Left ventricle myocardium inferior (tissue), 1 donor: ENCODE measurements at regions not wholly inside any gene's neighbourhood (a gene's known extent, or its start where the extent isn't known, plus 50 kb on each side); places are given as distances from the start of the nearest gene placed in this dataset.

Experiments used
- DNase-seq: peaks from one replicate; pipeline ENCODE4 v3.0.0-alpha.2; 2020
- H3K27ac ChIP-seq: fragments of 200-600 bp; replicated peaks from 2 replicates; pipeline ENCODE4 v1.8.0; 2021
- H3K27me3 ChIP-seq: fragments of 200-600 bp; 2 replicates; pipeline ENCODE4 v1.8.0; 2021; ENCODE audit warnings: low read depth
- H3K36me3 ChIP-seq: fragments of 200-600 bp; 2 replicates; pipeline ENCODE4 v1.8.0; 2021
- H3K4me1 ChIP-seq: fragments of 200-600 bp; 2 replicates; pipeline ENCODE4 v1.8.0; 2021
- H3K4me3 ChIP-seq: fragments of 200-600 bp; 2 replicates; pipeline ENCODE4 v1.8.0; 2021; ENCODE audit warnings: mild to moderate bottlenecking, moderate library complexity
- H3K9me3 ChIP-seq: fragments of 200-600 bp; replicated peaks from 2 replicates; pipeline ENCODE4 v1.8.0; 2021
- intact Hi-C: fragments of 100-400 bp; cut with micrococcal nuclease; formaldehyde crosslinking; loops from one replicate; pipeline ENCODE4 v1.11.0; 2022
- TF ChIP-seq, protein P1 (sequence below): fragments of 200-600 bp; IDR thresholded peaks from 2 replicates; pipeline ENCODE4 v1.8.0; 2021; ENCODE audit warnings: antibody characterized with exemption, mild to moderate bottlenecking, borderline replicate concordance
- donor health status: DM: no; HTN: yes; CAD: no; lungs with severe emphysema.

DNA sequence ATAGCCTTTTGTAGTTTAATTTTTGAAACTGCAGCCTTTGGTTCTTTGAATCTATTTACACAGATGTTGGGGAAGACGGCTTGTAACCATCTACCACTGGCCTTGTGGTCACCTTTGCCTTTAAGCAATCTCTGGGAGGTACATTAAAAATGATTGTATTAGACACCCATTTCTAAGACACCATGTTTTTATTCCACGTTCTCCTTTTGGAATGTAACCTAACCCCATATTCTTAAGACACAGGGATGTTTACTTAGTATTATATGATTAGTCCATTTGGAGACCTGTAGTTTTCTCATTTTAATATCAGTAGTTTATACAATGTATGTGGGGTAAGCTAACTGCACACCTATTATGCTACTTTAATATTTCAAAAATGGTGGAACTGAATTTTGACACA, 175.1 kb upstream of the PLSCR5 start:
- H3K9me3 ChIP-seq = no peaks in the 10 kb centered on the region
- intact Hi-C loops = no loop called here
- TF ChIP-seq, protein P1, sequence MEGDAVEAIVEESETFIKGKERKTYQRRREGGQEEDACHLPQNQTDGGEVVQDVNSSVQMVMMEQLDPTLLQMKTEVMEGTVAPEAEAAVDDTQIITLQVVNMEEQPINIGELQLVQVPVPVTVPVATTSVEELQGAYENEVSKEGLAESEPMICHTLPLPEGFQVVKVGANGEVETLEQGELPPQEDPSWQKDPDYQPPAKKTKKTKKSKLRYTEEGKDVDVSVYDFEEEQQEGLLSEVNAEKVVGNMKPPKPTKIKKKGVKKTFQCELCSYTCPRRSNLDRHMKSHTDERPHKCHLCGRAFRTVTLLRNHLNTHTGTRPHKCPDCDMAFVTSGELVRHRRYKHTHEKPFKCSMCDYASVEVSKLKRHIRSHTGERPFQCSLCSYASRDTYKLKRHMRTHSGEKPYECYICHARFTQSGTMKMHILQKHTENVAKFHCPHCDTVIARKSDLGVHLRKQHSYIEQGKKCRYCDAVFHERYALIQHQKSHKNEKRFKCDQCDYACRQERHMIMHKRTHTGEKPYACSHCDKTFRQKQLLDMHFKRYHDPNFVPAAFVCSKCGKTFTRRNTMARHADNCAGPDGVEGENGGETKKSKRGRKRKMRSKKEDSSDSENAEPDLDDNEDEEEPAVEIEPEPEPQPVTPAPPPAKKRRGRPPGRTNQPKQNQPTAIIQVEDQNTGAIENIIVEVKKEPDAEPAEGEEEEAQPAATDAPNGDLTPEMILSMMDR = no peak

DNA sequence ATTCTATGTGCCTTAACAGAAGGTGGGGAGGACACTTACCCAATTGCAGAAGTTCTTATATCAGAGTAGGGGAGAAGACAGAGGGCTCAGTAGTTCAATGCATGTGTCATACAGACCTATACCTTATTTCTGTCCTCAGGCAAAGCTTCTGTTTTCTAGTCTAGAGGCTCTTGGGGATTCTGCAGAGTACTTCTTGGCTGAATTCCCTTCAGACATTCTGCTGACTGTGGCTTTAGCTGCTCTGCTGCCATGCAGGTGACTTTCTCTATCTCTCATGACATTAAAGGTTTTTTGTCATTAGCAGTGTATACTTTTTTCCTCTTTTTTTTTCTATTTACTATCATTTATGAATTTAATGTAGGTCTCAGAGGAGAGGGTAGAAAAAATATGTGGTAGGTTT, 172.8 kb upstream of the PLSCR5 start:
- Histone ChIP-seq H3K9me3 (no peaks in the 10 kb centered on the region), H3K4me3 (no peak overlapping the region), H3K27me3 (no peaks in the 10 kb centered on the region), H3K36me3 (no peaks in the 10 kb centered on the region), H3K4me1 (no peaks in the 10 kb centered on the region), H3K27ac (no peak overlapping the region)
- no peak for DNase-seq
- TF ChIP-seq, protein P1 = no peak
- intact Hi-C loops = no loop called here

More for the DNA sequence above, 175.1 kb upstream of the PLSCR5 start:
- DNase-seq = no peak
- H3K27me3 ChIP-seq = no peaks in the 10 kb centered on the region
- no peaks in the 10 kb centered on the region for H3K4me1 ChIP-seq
- H3K4me3 ChIP-seq = no peak overlapping the region
- H3K36me3 ChIP-seq = no peaks in the 10 kb centered on the region
- H3K27ac ChIP-seq = no peak overlapping the region

DNA sequence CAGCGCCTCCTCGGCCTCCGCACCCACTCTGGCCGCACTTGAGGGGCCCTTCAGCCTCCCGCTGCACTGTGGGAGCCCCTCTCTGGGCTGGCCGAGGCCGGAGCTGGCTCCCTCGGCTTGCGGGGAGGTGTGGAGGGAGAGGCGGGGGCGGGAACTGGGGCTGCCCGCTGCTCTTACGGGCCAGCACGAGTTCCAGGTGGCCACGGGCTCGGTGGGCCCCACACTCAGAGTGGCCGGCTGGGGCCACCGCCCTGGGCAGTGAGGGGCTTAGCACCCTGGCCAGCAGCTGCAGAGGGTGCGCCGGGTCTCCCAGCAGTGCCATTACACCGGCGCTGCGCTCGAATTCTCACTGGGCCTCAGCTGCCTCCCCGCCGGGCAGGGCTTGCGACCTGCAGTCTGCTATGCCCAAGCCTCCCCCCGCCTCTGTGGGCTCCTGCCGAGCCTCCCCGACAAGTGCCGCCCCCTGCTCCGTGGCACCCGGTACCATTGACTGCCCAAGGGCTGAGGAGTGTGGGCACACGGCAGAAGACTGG, 167.1 kb upstream of the PLSCR5 start:
- TF ChIP-seq, protein P1 = no peak
- H3K4me3 ChIP-seq = no peak overlapping the region
- no peaks in the 10 kb centered on the region for H3K4me1 ChIP-seq
- H3K36me3 ChIP-seq = no peaks in the 10 kb centered on the region
- no peaks in the 10 kb centered on the region for H3K27me3 ChIP-seq
- intact Hi-C loops = no loop called here
- DNase-seq = no peak
- peaks cover 8% of the 10 kb centered on the region for H3K9me3 ChIP-seq
- H3K27ac ChIP-seq = no peak overlapping the region

DNA sequence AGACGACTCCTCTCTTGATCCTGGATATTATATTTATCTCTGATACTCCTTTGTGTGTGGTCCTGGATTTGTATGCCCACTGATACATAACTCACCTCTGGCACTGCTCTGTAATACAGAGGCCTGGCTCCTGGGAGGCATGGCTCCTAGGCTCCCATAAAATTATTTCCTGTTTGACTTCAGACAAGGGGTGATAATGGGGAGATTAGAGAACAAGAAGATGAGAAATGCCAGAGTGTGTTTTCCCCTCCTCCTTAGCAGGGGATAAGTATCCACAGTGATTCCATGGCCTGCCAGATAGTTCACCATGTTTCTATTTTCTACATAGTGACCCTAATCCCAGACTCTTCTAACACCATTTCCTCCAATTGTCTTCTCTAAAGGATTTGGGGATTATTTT, 165.7 kb upstream of the PLSCR5 start:
- intact Hi-C loops = no loop called here
- no peak for DNase-seq
- H3K4me3 ChIP-seq = no peak overlapping the region
- H3K27me3 ChIP-seq = no peaks in the 10 kb centered on the region
- no peak overlapping the region for H3K27ac ChIP-seq
- TF ChIP-seq, protein P1 = no peak
- no peaks in the 10 kb centered on the region for H3K4me1 ChIP-seq
- H3K9me3 ChIP-seq = peaks cover 8% of the 10 kb centered on the region
- no peaks in the 10 kb centered on the region for H3K36me3 ChIP-seq

DNA sequence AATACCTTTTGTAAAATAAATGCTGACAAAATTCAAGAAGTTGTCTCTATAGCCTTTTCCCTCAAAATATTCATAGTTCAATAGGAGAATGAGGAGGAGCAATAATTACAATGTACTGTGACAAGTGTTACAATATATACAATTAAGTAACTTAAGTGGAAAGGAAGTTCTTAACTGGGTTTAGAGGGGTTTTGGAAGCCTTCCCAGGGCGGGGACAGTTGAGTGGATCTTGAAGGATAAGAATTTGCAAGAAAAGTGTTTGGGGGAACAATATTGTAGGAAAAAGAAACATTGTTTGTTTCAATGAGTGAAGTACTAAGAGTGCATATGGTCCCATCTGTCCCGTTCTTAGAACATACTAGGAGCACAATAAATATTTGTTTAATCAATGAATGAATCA, 165.2 kb upstream of the PLSCR5 start:
- no peaks in the 10 kb centered on the region for H3K4me1 ChIP-seq
- TF ChIP-seq, protein P1 = no peak
- peaks cover 8% of the 10 kb centered on the region for H3K9me3 ChIP-seq
- no peaks in the 10 kb centered on the region for H3K27me3 ChIP-seq
- no peaks in the 10 kb centered on the region for H3K36me3 ChIP-seq
- no peak overlapping the region for H3K27ac ChIP-seq
- intact Hi-C loops = no loop called here
- H3K4me3 ChIP-seq = no peak overlapping the region
- no peak for DNase-seq
